ENCODE measurements at regions not wholly inside any gene's neighbourhood (a gene's known extent, or its start where the extent isn't known, plus 50 kb on each side); places are given as distances from the start of the nearest gene placed in this dataset.

GRCh38 chr12:84605983-84606382 is 306.6 kb downstream of the SLC6A15 start (continued):
- TF ChIP-seq CHD7 (IDR thresholded peaks at IDR 0.05; ENCODE audit: insufficient replicate concordance, low read length) (no peak), RAD21 (IDR thresholded peaks at IDR 0.05 in 1 of 2, conservative IDR thresholded peaks at IDR 0.05 in 1 of 2; ENCODE audit: low read depth in 2 of 2, low read length in 2 of 2) (no peak), POLR2A (IDR thresholded peaks at IDR 0.05; ENCODE audit: control extremely low read depth in 1 of 2, low read depth in 2 of 2, low read length in 2 of 2) (no peak), EGR1 (IDR thresholded peaks at IDR 0.05; ENCODE audit: borderline replicate concordance, low read depth, low read length) (no peak), CHD1 (IDR thresholded peaks at IDR 0.05; ENCODE audit: low read depth, low read length) (no peak), ASH2L (IDR thresholded peaks at IDR 0.05; ENCODE audit: low read length) (no peak), CBX8 (IDR thresholded peaks at IDR 0.05; ENCODE audit: borderline replicate concordance, low read depth, low read length) (no peak), RNF2 (IDR thresholded peaks at IDR 0.05; ENCODE audit: borderline replicate concordance, low read depth, low read length, missing control alignments, poor library complexity, severe bottlenecking) (no peak)

Data from H1 (cell line).